OCI-LY7 (cell line): ENCODE measurements at regions not wholly inside any gene's neighbourhood (a gene's known extent, or its start where the extent isn't known, plus 50 kb on each side); places are given as distances from the start of the nearest gene placed in this dataset.

Experiments
- CTCF ChIP-seq: fragments of 200-600 bp; sonication (generic); conservative IDR thresholded peaks from 2 replicates; pipeline ENCODE4 v1.5.1; 2014; ENCODE audit warnings: mild to moderate bottlenecking, antibody characterized with exemption, low read length, moderate library complexity, mixed read lengths
- EZH2phosphoT487 ChIP-seq: fragments of 200-600 bp; sonication (generic); IDR thresholded peaks from 2 replicates; pipeline ENCODE4 v1.6.1; 2018; ENCODE audit warnings: low read depth, borderline replicate concordance, mild to moderate bottlenecking, mixed run types, antibody characterized with exemption, low read length, moderate library complexity, mixed read lengths

GRCh38 chr2:152879275-152879674 lies 160.9 kb downstream of the ARL6IP6 start:
- TF ChIP-seq CTCF (no peak), EZH2phosphoT487 (no peak)
